ENCODE measurements at regions not wholly inside any gene's neighbourhood (a gene's known extent, or its start where the extent isn't known, plus 50 kb on each side); places are given as distances from the start of the nearest gene placed in this dataset.
A peak's percentile ranks its signal among the peaks of the same experiment; 100 is the strongest.

GRCh38 chr1:198072177-198072576, 84.6 kb upstream of the NEK7 start:
- Histone ChIP-seq H3K9ac (ENCODE audit: insufficient read depth in 1 of 2, low read depth in 2 of 2, low read length in 2 of 2) (no peak overlapping the region), H3K9me1 (ENCODE audit: control insufficient read depth, insufficient read depth, low read length) (no peaks in the 10 kb centered on the region), H3K4me3 (no peak overlapping the region), H4K20me1 (replicated peaks; ENCODE audit: control insufficient read depth, insufficient read depth, low read length) (no peaks in the 10 kb centered on the region), H3K27me3 (ENCODE audit: control insufficient read depth in 2 of 2, insufficient read depth in 2 of 2, low read length in 2 of 2) (no peaks in the 10 kb centered on the region), H3K4me1 (replicated peaks in 1 of 2; ENCODE audit: control insufficient read depth in 2 of 2, insufficient read depth in 2 of 2, low read length in 2 of 2) (no peaks in the 10 kb centered on the region), H3K4me2 (ENCODE audit: insufficient read depth, low read length) (no peak overlapping the region), H3K79me2 (ENCODE audit: control insufficient read depth, insufficient read depth, low read length) (no peaks in the 10 kb centered on the region), H3K9me3 (replicated peaks; ENCODE audit: control insufficient read depth, insufficient read depth, low read depth, low read length) (no peaks in the 10 kb centered on the region), H2AFZ (ENCODE audit: low read depth, low read length) (no peak overlapping the region), H3K36me3 (ENCODE audit: control insufficient read depth, insufficient read depth, low read length) (no peaks in the 10 kb centered on the region), H3K27ac (ENCODE audit: extremely low read depth, low read depth, low read length) (no peak overlapping the region)
- peak; percentile 57; the same call in 2 of the 3 replicates for ATAC-seq
- no peak for DNase-seq (ENCODE audit: extremely low read depth in 1 of 4, low spot score in 3 of 4)
- CTCF ChIA-PET (ENCODE audit: low intra/inter-chr PET ratio) = interaction anchor here (1.1 kb wide), 1 partner anchor 612 kb away, joined by 3 read pairs; no protein-coding TSS in a partner anchor
- POLR2A ChIA-PET = no interaction called here
- no peak for FAIRE-seq
- intact Hi-C loops (cut with micrococcal nuclease) (loop anchor here (1.0 to 5.0 kb wide), 2 partner anchors 393 to 615 kb away; no protein-coding TSS in a partner anchor), in situ Hi-C loops (cut with MboI) (no loop called here)
- TF ChIP-seq CTCF (IDR thresholded peaks at IDR 0.05 in 2 of 3, conservative IDR thresholded peaks at IDR 0.05 in 1 of 3; ENCODE audit: insufficient read depth in 2 of 3, low read depth in 1 of 3, low read length in 3 of 3) (peak in 2 of 3 experiments; percentile 20 to 50; a peak in 3 of 6 replicates), RAD21 (CRISPR knock-in tag; conservative IDR thresholded peaks at IDR 0.05 in 1 of 2, IDR thresholded peaks at IDR 0.05 in 1 of 2) (peak in 1 of 2 experiments; percentile 67; a peak in 2 of 4 replicates), EP300 (IDR thresholded peaks at IDR 0.05; ENCODE audit: low read length) (no peak)
- WGBS (ENCODE audit: insufficient coverage, low coverage, missing lambda C conversion rate) = 20% methylated on average over 1 of the region's 1 CpG
- no TSS peak for BruUV-seq (replicated peaks)

All from K562 (cell line).